Medulla oblongata (tissue), 1 donor: ENCODE measurements at regions not wholly inside any gene's neighbourhood (a gene's known extent, or its start where the extent isn't known, plus 50 kb on each side); places are given as distances from the start of the nearest gene placed in this dataset.

Source experiments
- DNase-seq: peaks from one replicate; pipeline ENCODE4 v3.0.0-alpha.2; 2015; ENCODE audit errors: extremely low spot score

DNA sequence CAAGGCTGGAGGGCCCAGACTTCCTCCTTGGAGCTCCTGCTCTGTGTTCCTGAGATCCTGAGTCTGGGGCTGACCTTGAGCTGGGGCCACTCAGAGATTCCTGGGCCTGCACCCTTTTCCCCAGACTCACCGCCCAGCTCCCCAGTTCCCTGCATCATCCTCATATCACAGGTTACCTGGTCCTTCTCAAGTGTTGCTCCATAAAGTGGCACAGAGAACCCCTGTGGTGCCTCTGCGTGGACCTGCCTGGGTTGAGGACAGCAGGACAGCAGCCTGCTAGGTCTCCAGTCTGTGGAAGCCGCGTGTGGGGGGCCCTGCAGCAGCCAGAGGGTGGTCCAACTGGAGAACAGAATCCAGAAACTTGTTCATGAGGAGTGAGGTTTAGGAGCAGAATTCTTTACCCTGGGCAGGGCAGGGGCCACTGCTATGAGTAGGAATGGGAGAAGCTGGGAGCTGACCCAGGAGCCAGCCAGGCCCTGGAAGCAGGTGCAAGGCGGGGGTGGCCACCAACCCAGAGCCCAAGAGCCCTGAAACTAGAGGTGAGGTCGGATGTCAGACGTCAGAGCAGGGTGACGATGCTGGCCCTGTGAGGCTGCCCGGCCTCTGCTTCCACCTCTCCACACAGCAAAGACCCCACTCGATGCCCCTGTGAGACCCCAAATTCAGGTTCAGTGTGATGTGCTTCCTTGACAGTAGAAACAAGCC is 299.4 kb downstream of the TCERG1L start:
- DNase-seq, result no peak

DNA sequence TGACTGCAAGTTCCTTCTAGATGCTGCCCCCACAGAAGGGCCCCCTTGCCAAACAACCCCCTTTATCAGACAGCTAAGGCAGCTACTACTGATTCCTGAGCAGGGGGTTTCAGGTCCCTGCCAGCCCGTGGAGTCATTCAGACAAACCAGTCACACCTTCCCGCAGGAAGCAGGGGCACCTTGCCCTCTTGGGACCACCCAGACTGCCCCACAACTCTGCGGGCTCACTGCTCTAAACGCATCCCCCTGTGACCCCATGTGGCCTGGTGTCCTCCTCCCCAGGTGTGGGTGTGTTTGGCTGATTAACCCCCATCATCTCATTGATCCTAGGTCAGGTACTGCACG is 298.9 kb downstream of the TCERG1L start:
- no peak for DNase-seq

DNA sequence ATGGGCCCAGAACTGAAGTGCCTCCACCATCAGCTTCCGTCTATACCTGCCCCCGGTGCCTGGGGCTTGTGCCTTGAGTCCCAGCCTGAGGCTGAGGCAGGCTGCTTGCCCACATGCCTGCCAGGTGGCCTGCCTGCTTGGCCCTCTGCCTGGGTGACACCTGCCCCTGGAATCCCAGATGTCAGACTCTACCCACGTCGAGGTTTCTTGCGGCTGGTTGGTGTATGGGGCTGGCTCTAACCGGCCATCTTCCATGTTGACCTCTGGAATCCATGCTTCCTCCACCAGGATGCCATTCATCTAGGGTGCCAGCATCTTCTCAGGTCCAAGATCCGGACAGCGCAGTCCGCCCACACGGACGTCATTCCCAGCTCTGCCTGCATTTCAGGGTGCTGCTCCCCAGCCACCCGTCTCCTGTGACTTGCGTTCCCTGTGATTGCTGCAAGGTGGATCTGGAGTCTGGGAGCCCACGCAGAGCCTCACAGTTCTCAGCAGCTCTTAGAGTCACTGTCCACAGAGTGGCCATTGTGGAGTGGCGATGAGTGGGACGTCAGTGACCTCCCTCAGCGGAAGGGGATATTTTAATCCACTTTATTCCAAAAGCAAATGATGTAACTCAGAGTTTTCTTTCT is 298.1 kb downstream of the TCERG1L start:
- DNase-seq, result no peak

DNA sequence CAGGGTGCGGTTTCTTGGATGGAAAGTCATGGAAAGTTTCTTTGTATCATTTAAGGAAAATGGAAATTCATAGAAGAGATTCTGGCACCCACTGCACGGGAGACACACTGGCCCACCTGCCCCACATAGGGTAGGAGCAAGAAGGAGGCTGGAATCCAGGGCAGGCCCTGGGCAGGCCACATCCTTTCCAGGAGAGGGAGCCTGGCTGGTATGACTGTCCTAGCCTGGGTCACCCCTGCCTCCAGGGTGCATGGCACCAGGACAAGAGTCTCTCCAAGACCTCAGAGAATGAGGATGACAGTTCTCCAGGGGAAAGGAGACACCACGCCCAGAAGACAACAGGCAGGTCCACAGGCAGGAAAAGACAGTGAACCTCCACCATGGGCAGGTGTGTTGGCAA is 297.2 kb downstream of the TCERG1L start:
- DNase-seq, result no peak

DNA sequence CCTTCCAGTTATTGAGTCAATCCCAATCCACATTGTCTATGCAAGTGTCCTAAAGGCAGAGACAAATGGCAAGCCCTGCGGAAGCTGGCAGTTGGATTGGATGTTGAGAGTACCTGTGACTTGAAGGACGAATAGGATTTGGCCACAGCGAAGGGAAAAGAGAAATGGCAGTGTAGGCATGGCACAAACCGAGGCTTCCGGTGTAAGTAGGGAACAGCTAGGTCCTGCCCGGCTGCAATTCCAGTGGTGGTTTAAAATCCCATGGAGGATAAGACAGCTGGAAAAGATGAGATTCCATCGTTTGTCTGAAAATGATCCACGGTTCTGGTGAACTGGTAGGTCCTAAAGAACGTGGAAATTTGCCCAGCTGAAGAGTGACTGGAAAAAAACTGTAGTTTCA is 296.2 kb downstream of the TCERG1L start:
- DNase-seq, result no peak

DNA sequence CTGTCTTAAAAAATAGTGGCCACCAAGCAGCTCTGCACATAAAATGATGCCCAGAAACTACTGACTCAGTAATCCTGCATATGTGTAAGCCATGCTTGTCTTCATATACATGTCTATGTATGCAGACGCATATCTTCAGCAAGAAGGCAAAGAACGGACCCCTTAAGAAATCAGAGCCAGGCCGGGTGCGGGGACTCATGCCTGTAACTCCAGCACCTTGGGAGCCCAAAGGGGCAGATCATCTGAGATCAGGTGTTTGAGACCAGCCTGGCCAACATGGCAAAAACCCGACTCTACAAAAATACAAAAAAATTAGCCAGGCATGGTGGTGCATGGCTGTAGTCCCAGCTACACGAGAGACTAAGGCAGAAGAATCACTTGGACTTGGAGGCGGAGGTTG is 295.0 kb downstream of the TCERG1L start:
- no peak for DNase-seq

DNA sequence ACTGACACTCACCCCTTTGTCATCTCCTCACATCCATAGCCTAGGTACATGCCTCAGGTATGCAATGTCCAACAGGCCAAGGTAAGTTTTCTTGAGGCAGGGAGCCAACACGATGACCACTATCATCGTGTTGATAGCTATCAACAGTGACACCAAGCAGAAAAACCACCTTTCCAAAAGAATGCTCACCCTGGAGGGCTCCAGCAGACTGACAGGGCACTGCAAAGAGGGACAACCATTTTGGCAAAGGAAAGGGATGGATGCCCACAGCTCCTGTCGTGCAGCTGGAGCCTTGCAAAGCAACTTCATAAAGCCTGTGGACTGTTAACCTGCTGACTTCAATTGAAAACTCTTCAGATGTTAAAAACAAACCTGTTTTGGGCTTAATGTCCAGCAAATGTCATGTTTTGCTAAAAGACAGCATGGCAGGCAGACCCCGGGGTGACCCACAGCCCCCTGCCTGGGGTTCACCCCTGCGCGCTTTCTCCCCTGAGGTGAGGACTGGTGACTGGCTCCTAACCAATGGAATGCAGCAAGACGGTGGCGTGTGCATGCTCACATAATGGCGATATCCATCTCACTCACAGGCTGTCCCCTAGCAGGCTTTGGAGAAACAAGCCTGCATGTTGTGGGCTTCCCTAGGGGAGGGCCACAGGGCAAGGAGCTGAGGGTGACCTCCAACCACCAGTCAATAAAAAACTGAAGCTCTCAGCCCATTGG is 293.8 kb downstream of the TCERG1L start:
- DNase-seq, result no peak

DNA sequence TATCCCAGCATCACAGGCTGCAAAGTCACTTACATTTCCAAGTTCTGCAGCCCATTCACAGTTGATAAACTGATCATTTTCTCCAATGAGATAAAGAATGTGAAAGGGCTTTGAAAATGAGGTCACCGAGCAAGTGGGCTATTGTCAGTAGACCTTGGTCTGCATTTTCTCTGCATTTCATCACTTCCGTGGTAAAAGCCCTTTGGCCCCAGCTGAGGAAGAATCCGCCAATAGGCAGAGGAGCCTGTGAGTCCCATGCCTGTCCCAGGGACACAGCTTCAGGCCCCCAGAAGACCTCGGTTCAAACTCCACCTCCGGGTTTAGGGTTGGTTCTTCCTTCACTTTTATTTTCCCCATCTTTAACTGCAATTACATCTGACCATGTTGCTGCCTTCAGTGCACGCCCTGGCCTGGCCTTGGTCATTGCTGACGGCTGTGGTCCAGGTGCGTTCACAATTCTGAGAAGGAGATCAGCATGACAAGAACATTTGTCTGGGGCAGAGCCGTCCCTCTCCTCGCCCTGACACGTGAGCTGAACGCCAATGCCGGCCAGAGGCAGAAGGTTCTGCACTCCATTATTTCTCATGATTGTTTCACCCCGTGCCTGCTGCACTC is 292.5 kb downstream of the TCERG1L start:
- DNase-seq, result no peak

DNA sequence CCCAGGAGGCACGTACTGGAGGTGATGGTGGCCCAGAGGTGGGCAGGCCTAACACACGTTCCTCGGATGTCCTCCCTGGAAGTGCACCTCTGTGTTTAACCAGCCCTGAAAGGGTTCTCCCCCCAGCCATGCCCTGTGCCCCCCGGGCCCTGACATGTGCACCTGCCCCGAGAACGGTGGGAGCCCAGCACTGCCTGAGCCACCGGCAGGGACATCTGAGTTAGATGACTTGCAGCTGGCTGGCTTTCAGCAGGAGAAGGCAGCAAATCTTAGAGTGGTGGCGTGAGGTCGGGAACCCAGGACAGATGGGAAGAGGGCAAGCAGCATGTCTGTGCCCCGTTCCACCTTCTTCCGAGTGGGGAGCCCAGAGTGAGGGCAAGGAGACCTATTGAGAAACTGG is 291.8 kb downstream of the TCERG1L start:
- no peak for DNase-seq

DNA sequence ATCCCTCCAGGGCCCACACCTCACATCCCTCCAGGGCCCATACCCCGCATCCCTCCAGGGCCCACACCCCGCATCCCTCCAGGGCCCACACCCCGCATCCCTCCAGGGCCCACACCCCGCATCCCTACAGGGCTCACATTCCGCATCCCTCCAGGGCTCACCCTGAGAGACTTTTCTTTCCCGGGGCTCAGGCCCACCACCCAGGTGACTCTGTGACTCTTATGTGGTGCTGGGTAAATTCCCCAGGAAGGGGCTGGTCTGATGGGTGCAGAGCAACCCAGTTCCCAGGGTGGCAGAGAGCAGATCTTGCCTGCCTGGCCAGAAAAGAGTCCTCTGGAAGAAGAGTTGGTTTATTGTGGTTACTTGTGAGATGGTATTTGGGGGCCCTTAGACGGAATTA is 290.7 kb downstream of the TCERG1L start:
- no peak for DNase-seq

DNA sequence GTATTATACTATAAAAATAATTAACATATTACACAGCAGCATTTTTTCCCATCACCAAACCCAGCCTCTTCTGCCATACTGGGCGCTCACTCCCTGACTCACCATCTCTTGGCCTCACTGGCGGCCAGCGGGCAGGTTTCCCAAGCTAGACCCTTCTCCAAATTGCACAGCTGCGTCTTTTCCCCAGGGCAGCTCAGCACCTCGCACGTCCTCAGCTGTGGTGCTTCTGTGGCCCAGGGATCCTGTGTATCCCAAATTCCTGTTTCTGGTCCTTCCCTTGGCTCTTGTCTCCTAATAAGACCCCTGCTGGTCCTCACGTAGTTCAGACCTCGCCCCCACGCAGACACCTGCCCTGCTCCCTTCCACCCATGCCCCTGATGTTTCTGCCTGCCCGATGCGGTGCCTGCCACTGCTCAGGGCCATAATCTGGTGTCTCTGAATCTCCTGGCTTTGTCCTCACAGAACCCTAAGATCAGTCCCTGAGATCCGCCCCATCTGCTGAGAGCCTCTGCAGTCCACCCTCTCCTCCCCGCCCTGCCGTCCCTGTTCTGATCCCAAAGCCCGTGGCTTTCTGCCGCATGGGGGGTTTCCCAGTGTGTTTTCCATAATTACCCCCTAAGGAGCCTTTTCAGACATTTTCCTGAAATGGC is 290.1 kb downstream of the TCERG1L start:
- DNase-seq, result no peak

DNA sequence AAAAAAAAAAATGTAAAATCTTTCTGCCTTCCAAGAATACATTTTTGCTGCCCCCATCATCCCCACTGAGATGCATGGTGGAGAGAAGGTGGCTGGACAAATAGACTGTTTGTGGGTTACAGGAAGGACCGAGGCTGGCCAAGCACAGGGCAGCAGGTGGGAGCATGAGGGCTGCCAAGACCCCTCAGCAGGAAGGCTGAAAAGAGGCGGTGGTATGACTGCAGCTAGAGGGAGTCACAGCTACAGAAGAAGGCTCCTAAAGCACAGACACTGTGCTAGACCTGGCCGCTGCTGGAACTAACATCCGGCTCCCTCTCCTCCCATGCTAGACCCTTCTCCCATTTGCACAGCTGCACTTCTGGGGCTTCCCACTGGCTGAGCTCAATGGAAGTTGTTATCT is 289.6 kb downstream of the TCERG1L start:
- DNase-seq, result no peak

DNA sequence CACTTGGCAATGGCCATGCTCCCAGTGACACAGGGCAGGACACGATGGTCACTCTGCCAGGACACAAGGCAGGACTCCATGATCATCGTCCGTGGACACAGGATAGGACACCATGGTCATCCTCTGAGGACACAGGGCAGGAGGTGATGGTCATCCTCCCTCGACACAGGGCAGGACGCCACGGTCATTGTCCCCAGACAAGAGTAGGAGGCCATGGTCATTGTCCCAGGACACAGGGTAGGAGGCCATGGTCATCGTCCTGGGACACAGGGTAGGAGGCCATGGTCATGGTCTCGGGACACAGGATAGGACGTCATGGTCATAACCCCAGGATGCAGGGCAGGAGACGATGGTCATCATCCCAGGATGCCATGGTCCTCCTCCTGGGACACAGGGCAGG is 289.2 kb downstream of the TCERG1L start:
- DNase-seq, result no peak

DNA sequence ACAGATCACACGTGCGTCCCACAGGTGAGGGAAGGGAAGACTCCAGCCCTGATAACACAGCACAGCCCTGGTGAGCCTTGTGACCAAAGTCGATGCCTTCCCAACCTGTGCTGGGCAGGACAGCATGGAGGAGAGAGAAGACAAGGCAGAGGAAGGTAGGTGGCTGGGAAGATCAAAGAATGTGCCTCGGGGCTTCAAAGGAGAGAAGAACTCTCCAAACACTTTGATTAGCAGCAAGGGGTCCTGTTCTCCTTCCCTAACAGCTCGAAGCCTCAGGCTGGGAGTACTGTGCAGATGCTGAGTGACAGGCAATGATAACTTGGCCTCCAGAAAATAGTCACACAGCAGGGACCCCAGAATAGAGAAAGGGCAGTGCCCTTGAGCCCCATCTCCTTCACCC is 288.5 kb downstream of the TCERG1L start:
- no peak for DNase-seq

DNA sequence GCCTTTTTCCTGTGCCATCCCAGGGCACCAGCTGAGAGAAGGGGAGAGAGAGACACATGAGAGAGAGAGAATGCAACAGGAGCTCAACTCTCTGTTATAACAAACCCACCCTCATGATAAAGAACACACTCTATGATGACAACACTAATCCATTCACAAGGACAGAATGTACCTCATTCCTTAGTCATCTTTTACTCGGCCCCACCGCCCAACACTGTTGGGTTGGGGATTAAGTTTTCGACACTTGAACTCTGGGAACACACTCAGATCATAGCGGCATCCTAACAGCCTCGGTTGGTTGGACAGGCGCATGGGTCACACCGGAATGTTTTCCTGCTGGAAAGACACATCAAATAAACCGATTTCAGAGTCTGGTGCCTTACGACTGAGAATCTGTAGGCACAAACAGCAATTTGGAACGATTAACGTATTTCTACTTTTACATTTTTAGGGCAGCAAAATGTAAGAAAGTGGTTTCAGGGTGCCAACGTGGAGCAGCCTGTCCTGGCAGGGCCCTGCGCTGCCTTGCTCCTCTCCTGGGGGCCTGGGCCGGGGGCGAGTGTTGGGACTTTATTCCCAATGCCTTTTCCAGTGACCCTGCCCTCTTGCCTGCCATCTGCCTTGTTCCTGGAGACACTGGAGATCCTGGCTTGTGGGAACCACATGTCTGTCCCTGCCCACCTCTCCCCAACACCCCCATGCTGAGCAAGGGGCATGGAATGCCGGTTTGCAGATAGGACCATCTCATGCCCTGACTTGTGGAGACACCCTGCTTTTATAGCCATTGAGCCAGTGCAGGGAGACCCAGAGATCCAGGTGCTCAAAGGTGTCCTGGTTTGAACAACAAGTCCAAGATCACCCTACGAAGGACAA is 287.0 kb downstream of the TCERG1L start:
- DNase-seq, result no peak

DNA sequence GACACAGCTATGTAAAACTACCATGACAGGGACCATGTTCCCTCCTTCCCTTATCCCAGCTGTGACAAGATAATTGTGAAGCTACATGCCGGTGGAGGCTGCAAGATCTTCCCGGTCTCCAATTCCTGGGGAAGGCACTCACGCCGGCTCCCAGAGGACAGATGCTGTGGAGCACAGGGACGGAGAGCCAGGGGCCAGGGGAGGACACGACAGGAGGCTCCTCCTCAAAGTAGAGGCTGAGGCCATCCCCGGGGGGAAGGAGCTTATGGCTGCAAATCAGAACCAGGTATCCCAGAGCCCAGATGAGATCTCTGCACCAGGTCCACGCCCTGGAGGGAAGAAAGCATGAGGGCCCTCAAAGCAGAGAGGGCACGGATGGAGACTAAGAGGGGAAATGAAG is 286.2 kb downstream of the TCERG1L start:
- DNase-seq, result no peak

DNA sequence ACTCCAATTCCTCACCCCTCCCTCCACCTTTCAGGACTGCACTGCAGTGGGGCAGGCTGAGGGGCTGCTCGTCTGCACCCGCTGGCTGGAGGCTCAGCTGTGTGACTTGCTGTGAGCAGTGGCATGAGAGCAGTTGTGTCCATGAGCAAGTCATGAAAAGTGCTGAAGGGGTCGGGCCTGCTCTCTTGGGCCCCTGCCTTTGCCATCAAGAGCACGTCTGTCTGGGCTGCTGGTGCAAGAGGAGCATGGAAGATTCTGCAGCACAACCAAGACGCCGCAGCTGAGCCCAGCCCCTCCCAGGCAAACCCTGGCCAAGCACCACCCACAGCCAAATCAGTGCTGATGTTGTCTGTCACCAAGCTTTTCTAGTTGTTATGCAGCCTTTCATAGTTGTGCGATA is 284.3 kb downstream of the TCERG1L start:
- DNase-seq, result no peak

DNA sequence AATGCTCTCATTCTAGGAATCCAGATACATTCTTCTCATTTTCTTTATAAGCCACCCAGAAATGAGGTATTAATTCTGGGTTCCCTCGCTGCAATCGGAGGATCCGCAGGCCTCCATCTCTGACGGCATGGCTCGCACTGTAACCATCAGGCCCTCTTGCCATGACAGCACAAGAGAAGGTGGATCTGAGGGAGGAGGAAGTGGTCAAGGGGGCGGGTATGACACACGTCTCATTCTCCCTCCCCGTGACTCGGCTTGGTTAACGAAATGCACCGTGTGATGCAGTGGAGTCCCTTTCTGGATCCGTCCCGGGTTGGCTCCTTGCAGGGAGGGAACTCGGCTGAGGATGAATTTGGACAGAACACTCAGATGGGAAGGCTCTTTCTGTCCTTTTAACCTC is 280.2 kb downstream of the TCERG1L start:
- no peak for DNase-seq

DNA sequence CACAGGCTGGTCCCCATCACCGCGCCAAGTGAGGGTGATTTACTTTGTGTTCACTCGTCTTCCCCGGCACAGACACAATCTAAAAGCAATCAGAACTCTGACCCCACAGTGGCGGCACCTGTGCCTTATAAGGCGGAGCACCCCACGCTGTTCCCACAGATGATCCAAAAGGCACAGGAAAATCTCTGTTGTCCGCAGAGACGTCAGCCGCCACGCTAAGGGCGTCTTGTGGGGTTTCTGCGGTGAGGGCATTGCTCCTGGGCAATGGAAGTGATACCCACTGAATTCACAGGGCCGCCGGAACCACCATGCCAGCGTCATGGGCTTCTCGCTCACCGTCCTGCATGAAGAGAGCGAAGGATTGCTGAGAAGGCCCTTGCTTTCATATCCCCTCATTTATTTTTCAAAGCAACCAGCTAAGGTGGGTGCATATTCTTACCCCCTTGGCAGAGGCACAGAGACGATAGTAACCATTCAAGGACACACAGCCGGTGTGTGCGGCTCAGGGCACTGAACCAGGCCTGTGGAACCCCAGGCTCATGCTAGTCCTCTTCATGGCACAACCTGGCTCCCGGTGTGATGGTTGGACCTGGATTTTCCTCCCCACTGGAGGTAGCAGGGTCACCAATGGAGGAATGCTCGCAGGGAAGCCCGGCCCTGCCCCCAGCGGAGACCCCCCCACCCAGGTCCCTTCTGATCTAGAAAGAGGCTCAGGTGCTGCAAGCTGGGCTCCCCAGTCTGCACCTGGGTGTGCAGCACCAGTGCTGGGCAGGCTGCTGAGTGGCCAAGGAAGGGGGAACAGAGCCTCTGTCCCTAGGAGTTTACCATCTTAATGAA is 279.0 kb downstream of the TCERG1L start:
- no peak for DNase-seq
